ENCODE measurements at regions not wholly inside any gene's neighbourhood (a gene's known extent, or its start where the extent isn't known, plus 50 kb on each side); places are given as distances from the start of the nearest gene placed in this dataset.
"Not testable (repeated sequence)": the region's sequence is repeated elsewhere in the genome, so short reads cannot be mapped to it uniquely, and the experiment has no call there.

- Histone ChIP-seq H3K27ac (ENCODE audit: low read depth in 2 of 2, low read length in 1 of 2) (no peak overlapping the region), H3K4me1 (ENCODE audit: control insufficient read depth in 2 of 2, insufficient read depth in 2 of 2, low read length in 1 of 2) (no peaks in the 10 kb centered on the region), H3K27me3 (ENCODE audit: control insufficient read depth in 1 of 2, insufficient read depth in 2 of 2, low read length in 2 of 2) (no peaks in the 10 kb centered on the region), H3K9me3 (ENCODE audit: control insufficient read depth in 2 of 2, insufficient read depth in 1 of 2, low read depth in 1 of 2, low read length in 1 of 2) (no peaks in the 10 kb centered on the region), H3K4me3 (ENCODE audit: low read depth in 1 of 2, low read length in 2 of 2) (no peak overlapping the region), H3K36me3 (ENCODE audit: control insufficient read depth in 2 of 2, insufficient read depth in 2 of 2, low read length in 1 of 2) (no peaks in the 10 kb centered on the region)
- WGBS, 2 donors, result 9 to 11% methylated on average over 6 of the region's 6 CpGs
These were observed 278.2 kb downstream of the GATA3 start for GRCh38 chr10:8332730-8333111.

- 86 to 92% methylated on average over 7 of the region's 7 CpGs for WGBS, 2 donors
- Histone ChIP-seq H3K9me3 (ENCODE audit: control insufficient read depth in 2 of 2, insufficient read depth in 1 of 2, low read depth in 1 of 2, low read length in 1 of 2) (no peaks in the 10 kb centered on the region), H3K27me3 (ENCODE audit: control insufficient read depth in 1 of 2, insufficient read depth in 2 of 2, low read length in 2 of 2) (no peaks in the 10 kb centered on the region), H3K27ac (ENCODE audit: low read depth in 2 of 2, low read length in 1 of 2) (no peak overlapping the region), H3K4me1 (ENCODE audit: control insufficient read depth in 2 of 2, insufficient read depth in 2 of 2, low read length in 1 of 2) (no peaks in the 10 kb centered on the region), H3K4me3 (ENCODE audit: low read depth in 1 of 2, low read length in 2 of 2) (no peak overlapping the region), H3K36me3 (ENCODE audit: control insufficient read depth in 2 of 2, insufficient read depth in 2 of 2, low read length in 1 of 2) (no peaks in the 10 kb centered on the region)
These were observed 280.1 kb downstream of the GATA3 start for GRCh38 chr10:8334631-8335030.

- H3K4me3 ChIP-seq (ENCODE audit: low read depth in 1 of 2, low read length in 2 of 2), result no peak overlapping the region
- WGBS, 2 donors, result 67 to 69% methylated on average over 19 of the region's 19 CpGs
- H3K9me3 ChIP-seq (ENCODE audit: control insufficient read depth in 2 of 2, insufficient read depth in 1 of 2, low read depth in 1 of 2, low read length in 1 of 2), result no peaks in the 10 kb centered on the region
- H3K27ac ChIP-seq (ENCODE audit: low read depth in 2 of 2, low read length in 1 of 2), result no peak overlapping the region
- no peaks in the 10 kb centered on the region for H3K36me3 ChIP-seq (ENCODE audit: control insufficient read depth in 2 of 2, insufficient read depth in 2 of 2, low read length in 1 of 2)
- H3K4me1 ChIP-seq (ENCODE audit: control insufficient read depth in 2 of 2, insufficient read depth in 2 of 2, low read length in 1 of 2), result no peaks in the 10 kb centered on the region
- no peaks in the 10 kb centered on the region for H3K27me3 ChIP-seq (ENCODE audit: control insufficient read depth in 1 of 2, insufficient read depth in 2 of 2, low read length in 2 of 2)
These were observed 282.3 kb downstream of the GATA3 start for GRCh38 chr10:8336629-8337331.

GRCh38 chr10:8337332-8337651, 282.8 kb downstream of the GATA3 start:
- Histone ChIP-seq H3K4me1 (ENCODE audit: control insufficient read depth in 2 of 2, insufficient read depth in 2 of 2, low read length in 1 of 2) (no peaks in the 10 kb centered on the region), H3K4me3 (ENCODE audit: low read depth in 1 of 2, low read length in 2 of 2) (no peak overlapping the region), H3K27me3 (ENCODE audit: control insufficient read depth in 1 of 2, insufficient read depth in 2 of 2, low read length in 2 of 2) (no peaks in the 10 kb centered on the region), H3K36me3 (ENCODE audit: control insufficient read depth in 2 of 2, insufficient read depth in 2 of 2, low read length in 1 of 2) (no peaks in the 10 kb centered on the region), H3K27ac (ENCODE audit: low read depth in 2 of 2, low read length in 1 of 2) (no peak overlapping the region), H3K9me3 (ENCODE audit: control insufficient read depth in 2 of 2, insufficient read depth in 1 of 2, low read depth in 1 of 2, low read length in 1 of 2) (no peaks in the 10 kb centered on the region)
- 53 to 64% methylated on average over 5 of the region's 5 CpGs for WGBS, 2 donors

- Histone ChIP-seq H3K4me3 (ENCODE audit: low read depth in 1 of 2, low read length in 2 of 2) (no peak overlapping the region), H3K36me3 (ENCODE audit: control insufficient read depth in 2 of 2, insufficient read depth in 2 of 2, low read length in 1 of 2) (no peaks in the 10 kb centered on the region), H3K9me3 (ENCODE audit: control insufficient read depth in 2 of 2, insufficient read depth in 1 of 2, low read depth in 1 of 2, low read length in 1 of 2) (no peaks in the 10 kb centered on the region), H3K27me3 (ENCODE audit: control insufficient read depth in 1 of 2, insufficient read depth in 2 of 2, low read length in 2 of 2) (no peaks in the 10 kb centered on the region), H3K27ac (ENCODE audit: low read depth in 2 of 2, low read length in 1 of 2) (no peak overlapping the region), H3K4me1 (ENCODE audit: control insufficient read depth in 2 of 2, insufficient read depth in 2 of 2, low read length in 1 of 2) (no peaks in the 10 kb centered on the region)
- WGBS, 2 donors, result 82 to 83% methylated on average over 4 of the region's 4 CpGs
These were observed 283.8 kb downstream of the GATA3 start for GRCh38 chr10:8338177-8338766.

GRCh38 chr10:8344756-8345155, 290.3 kb downstream of the GATA3 start:
- H3K4me1 ChIP-seq (ENCODE audit: control insufficient read depth in 2 of 2, insufficient read depth in 2 of 2, low read length in 1 of 2), result no peaks in the 10 kb centered on the region
- no peaks in the 10 kb centered on the region for H3K36me3 ChIP-seq (ENCODE audit: control insufficient read depth in 2 of 2, insufficient read depth in 2 of 2, low read length in 1 of 2)
- H3K4me3 ChIP-seq (ENCODE audit: low read depth in 1 of 2, low read length in 2 of 2), result no peak overlapping the region
- WGBS, 2 donors, result 66 to 88% methylated on average over 1 of the region's 1 CpG
- H3K9me3 ChIP-seq (ENCODE audit: control insufficient read depth in 2 of 2, insufficient read depth in 1 of 2, low read depth in 1 of 2, low read length in 1 of 2), result no peaks in the 10 kb centered on the region
- no peaks in the 10 kb centered on the region for H3K27me3 ChIP-seq (ENCODE audit: control insufficient read depth in 1 of 2, insufficient read depth in 2 of 2, low read length in 2 of 2)
- H3K27ac ChIP-seq (ENCODE audit: low read depth in 2 of 2, low read length in 1 of 2), result no peak overlapping the region

- Histone ChIP-seq H3K4me1 (ENCODE audit: control insufficient read depth in 2 of 2, insufficient read depth in 2 of 2, low read length in 1 of 2) (no peaks in the 10 kb centered on the region), H3K4me3 (ENCODE audit: low read depth in 1 of 2, low read length in 2 of 2) (no peak overlapping the region), H3K27ac (ENCODE audit: low read depth in 2 of 2, low read length in 1 of 2) (no peak overlapping the region), H3K36me3 (ENCODE audit: control insufficient read depth in 2 of 2, insufficient read depth in 2 of 2, low read length in 1 of 2) (no peaks in the 10 kb centered on the region), H3K27me3 (ENCODE audit: control insufficient read depth in 1 of 2, insufficient read depth in 2 of 2, low read length in 2 of 2) (no peaks in the 10 kb centered on the region), H3K9me3 (ENCODE audit: control insufficient read depth in 2 of 2, insufficient read depth in 1 of 2, low read depth in 1 of 2, low read length in 1 of 2) (no peaks in the 10 kb centered on the region)
- WGBS, 2 donors, result 54 to 71% methylated on average over 1 of the region's 1 CpG
These were observed 292.4 kb downstream of the GATA3 start for GRCh38 chr10:8346861-8347260.

- WGBS, 2 donors, result 92 to 95% methylated on average over 4 of the region's 4 CpGs
- H3K36me3 ChIP-seq (ENCODE audit: control insufficient read depth in 2 of 2, insufficient read depth in 2 of 2, low read length in 1 of 2); H3K4me1 ChIP-seq (ENCODE audit: control insufficient read depth in 2 of 2, insufficient read depth in 2 of 2, low read length in 1 of 2); H3K27me3 ChIP-seq (ENCODE audit: control insufficient read depth in 1 of 2, insufficient read depth in 2 of 2, low read length in 2 of 2); H3K4me3 ChIP-seq (ENCODE audit: low read depth in 1 of 2, low read length in 2 of 2); H3K27ac ChIP-seq (ENCODE audit: low read depth in 2 of 2, low read length in 1 of 2); H3K9me3 ChIP-seq (ENCODE audit: control insufficient read depth in 2 of 2, insufficient read depth in 1 of 2, low read depth in 1 of 2, low read length in 1 of 2): not testable (repeated sequence)
These were observed 293.1 kb downstream of the GATA3 start for GRCh38 chr10:8347614-8348013.

- Histone ChIP-seq H3K4me1 (ENCODE audit: control insufficient read depth in 2 of 2, insufficient read depth in 2 of 2, low read length in 1 of 2) (no peaks in the 10 kb centered on the region), H3K27ac (ENCODE audit: low read depth in 2 of 2, low read length in 1 of 2) (no peak overlapping the region), H3K36me3 (ENCODE audit: control insufficient read depth in 2 of 2, insufficient read depth in 2 of 2, low read length in 1 of 2) (no peaks in the 10 kb centered on the region), H3K9me3 (ENCODE audit: control insufficient read depth in 2 of 2, insufficient read depth in 1 of 2, low read depth in 1 of 2, low read length in 1 of 2) (peaks cover 0 to 2% of the 10 kb centered on the region in 2 donors), H3K27me3 (ENCODE audit: control insufficient read depth in 1 of 2, insufficient read depth in 2 of 2, low read length in 2 of 2) (no peaks in the 10 kb centered on the region), H3K4me3 (ENCODE audit: low read depth in 1 of 2, low read length in 2 of 2) (no peak overlapping the region)
- 50 to 59% methylated on average over 10 of the region's 10 CpGs for WGBS, 2 donors
These were observed 295.2 kb downstream of the GATA3 start for GRCh38 chr10:8349610-8350249.

Data from esophagus (tissue), 2 donors.